ENCODE measurements at regions not wholly inside any gene's neighbourhood (a gene's known extent, or its start where the extent isn't known, plus 50 kb on each side); places are given as distances from the start of the nearest gene placed in this dataset.

GRCh38 chr3:70752051-70752450, 439.6 kb upstream of the MDFIC2 start:
- Mint-ChIP-seq H3K27me3 (peaks cover 28% of the 10 kb centered on the region), H3K4me1 (no peaks in the 10 kb centered on the region), H3K36me3 (ENCODE audit: low read depth) (no peaks in the 10 kb centered on the region), H3K4me3 (no peak overlapping the region), H3K27ac (no peak overlapping the region), H3K9me3 (ENCODE audit: low read depth) (no peaks in the 10 kb centered on the region)
- no peak for ATAC-seq
- CTCF ChIA-PET, result no interaction called here
- DNase-seq, result no peak
- POLR2A ChIA-PET, result no interaction called here
- intact Hi-C loops (cut with DNase I, micrococcal nuclease), result no loop called here

GRCh38 chr3:70749122-70749521, 436.7 kb upstream of the MDFIC2 start:
- peaks cover 29% of the 10 kb centered on the region for H3K27me3 Mint-ChIP-seq
- H3K36me3 Mint-ChIP-seq (ENCODE audit: low read depth), result no peaks in the 10 kb centered on the region
- H3K4me1 Mint-ChIP-seq, result no peaks in the 10 kb centered on the region
- no peaks in the 10 kb centered on the region for H3K9me3 Mint-ChIP-seq (ENCODE audit: low read depth)
- ATAC-seq (no peak), DNase-seq (no peak)
- no peak overlapping the region for H3K4me3 Mint-ChIP-seq
- ChIA-PET CTCF (interaction anchor here (1.2 kb wide), 1 partner anchor 191 kb away, joined by 3 read pairs; no protein-coding TSS in a partner anchor), POLR2A (no interaction called here)
- intact Hi-C loops (cut with DNase I, micrococcal nuclease), result no loop called here
- H3K27ac Mint-ChIP-seq, result no peak overlapping the region

- Mint-ChIP-seq H3K4me3 (no peak overlapping the region), H3K36me3 (ENCODE audit: low read depth) (no peaks in the 10 kb centered on the region), H3K4me1 (no peaks in the 10 kb centered on the region), H3K27me3 (peaks cover 27% of the 10 kb centered on the region), H3K27ac (no peak overlapping the region), H3K9me3 (ENCODE audit: low read depth) (no peaks in the 10 kb centered on the region)
- ChIA-PET CTCF (interaction anchor here (1.2 to 1.5 kb wide), 2 partner anchors 10 to 190 kb away, joined by 3 to 4 read pairs; no protein-coding TSS in a partner anchor), POLR2A (no interaction called here)
- no peak for DNase-seq
- intact Hi-C loops (cut with DNase I, micrococcal nuclease), result no loop called here
- ATAC-seq, result no peak
Measured at GRCh38 chr3:70748593-70748992, 436.2 kb upstream of the MDFIC2 start.

GRCh38 chr3:70747847-70748246, 435.4 kb upstream of the MDFIC2 start:
- no peaks in the 10 kb centered on the region for H3K9me3 Mint-ChIP-seq (ENCODE audit: low read depth)
- intact Hi-C loops (cut with DNase I, micrococcal nuclease), result no loop called here
- H3K36me3 Mint-ChIP-seq (ENCODE audit: low read depth), result no peaks in the 10 kb centered on the region
- ATAC-seq (no peak), DNase-seq (no peak)
- H3K27me3 Mint-ChIP-seq, result peaks cover 26% of the 10 kb centered on the region
- no peak overlapping the region for H3K27ac Mint-ChIP-seq
- CTCF ChIA-PET, result interaction anchor here (1.2 to 1.5 kb wide), 2 partner anchors 11 to 189 kb away, joined by 3 to 4 read pairs; no protein-coding TSS in a partner anchor
- H3K4me1 Mint-ChIP-seq, result no peaks in the 10 kb centered on the region
- no peak overlapping the region for H3K4me3 Mint-ChIP-seq
- POLR2A ChIA-PET, result no interaction called here

GRCh38 chr3:70744536-70744935, 432.1 kb upstream of the MDFIC2 start:
- ATAC-seq, result no peak

GRCh38 chr3:70743754-70744153, 431.3 kb upstream of the MDFIC2 start:
- H3K27me3 Mint-ChIP-seq, result peaks cover 12% of the 10 kb centered on the region
- no peak overlapping the region for H3K4me3 Mint-ChIP-seq
- DNase-seq (no peak), ATAC-seq (no peak)
- CTCF ChIA-PET, result interaction anchor here (0.6 to 0.7 kb wide), 2 partner anchors 15 to 27 kb away, joined by 3 read pairs; no protein-coding TSS in a partner anchor
- intact Hi-C loops (cut with DNase I, micrococcal nuclease), result no loop called here
- H3K4me1 Mint-ChIP-seq, result no peaks in the 10 kb centered on the region
- POLR2A ChIA-PET, result interaction anchor here (0.7 kb wide), 1 partner anchor 735 kb away, joined by 3 read pairs; no protein-coding TSS in a partner anchor
- no peak overlapping the region for H3K27ac Mint-ChIP-seq
- H3K36me3 Mint-ChIP-seq (ENCODE audit: low read depth), result no peaks in the 10 kb centered on the region
- no peaks in the 10 kb centered on the region for H3K9me3 Mint-ChIP-seq (ENCODE audit: low read depth)

More at GRCh38 chr3:70744536-70744935, 432.1 kb upstream of the MDFIC2 start:
- peaks cover 16% of the 10 kb centered on the region for H3K27me3 Mint-ChIP-seq
- no peaks in the 10 kb centered on the region for H3K36me3 Mint-ChIP-seq (ENCODE audit: low read depth)
- H3K27ac Mint-ChIP-seq, result no peak overlapping the region
- no peaks in the 10 kb centered on the region for H3K4me1 Mint-ChIP-seq
- no peak for DNase-seq
- CTCF ChIA-PET, result no interaction called here
- POLR2A ChIA-PET, result no interaction called here
- H3K9me3 Mint-ChIP-seq (ENCODE audit: low read depth), result no peaks in the 10 kb centered on the region
- intact Hi-C loops (cut with DNase I, micrococcal nuclease), result no loop called here
- no peak overlapping the region for H3K4me3 Mint-ChIP-seq

- ATAC-seq (no peak), DNase-seq (no peak)
- H3K4me3 Mint-ChIP-seq, result no peak overlapping the region
- H3K9me3 Mint-ChIP-seq (ENCODE audit: low read depth), result no peaks in the 10 kb centered on the region
- H3K36me3 Mint-ChIP-seq (ENCODE audit: low read depth), result no peaks in the 10 kb centered on the region
- intact Hi-C loops (cut with DNase I, micrococcal nuclease), result no loop called here
- CTCF ChIA-PET, result no interaction called here
- peaks cover 9% of the 10 kb centered on the region for H3K4me1 Mint-ChIP-seq
- H3K27me3 Mint-ChIP-seq, result peaks cover 2% of the 10 kb centered on the region
- POLR2A ChIA-PET, result no interaction called here
- no peak overlapping the region for H3K27ac Mint-ChIP-seq
Measured at GRCh38 chr3:70742081-70742480, 429.6 kb upstream of the MDFIC2 start.

- DNase-seq (no peak), ATAC-seq (no peak)
- H3K4me1 Mint-ChIP-seq, result peaks cover 9% of the 10 kb centered on the region
- H3K4me3 Mint-ChIP-seq, result no peak overlapping the region
- peaks cover 2% of the 10 kb centered on the region for H3K27me3 Mint-ChIP-seq
- CTCF ChIA-PET, result interaction anchor here (0.6 kb wide), 1 partner anchor 881 kb away, joined by 3 read pairs; no protein-coding TSS in a partner anchor
- no peak overlapping the region for H3K27ac Mint-ChIP-seq
- no peaks in the 10 kb centered on the region for H3K36me3 Mint-ChIP-seq (ENCODE audit: low read depth)
- no peaks in the 10 kb centered on the region for H3K9me3 Mint-ChIP-seq (ENCODE audit: low read depth)
- POLR2A ChIA-PET, result no interaction called here
- intact Hi-C loops (cut with DNase I, micrococcal nuclease), result no loop called here
Measured at GRCh38 chr3:70740872-70741271, 428.4 kb upstream of the MDFIC2 start.

GRCh38 chr3:70740071-70740470, 427.6 kb upstream of the MDFIC2 start:
- H3K9me3 Mint-ChIP-seq (ENCODE audit: low read depth), result no peaks in the 10 kb centered on the region
- CTCF ChIA-PET, result no interaction called here

GRCh38 chr3:70738291-70738681, 425.8 kb upstream of the MDFIC2 start:
- Mint-ChIP-seq H3K4me1 (peaks cover 9% of the 10 kb centered on the region), H3K27me3 (peaks cover 5% of the 10 kb centered on the region), H3K36me3 (ENCODE audit: low read depth) (no peaks in the 10 kb centered on the region), H3K9me3 (ENCODE audit: low read depth) (no peaks in the 10 kb centered on the region), H3K4me3 (no peak overlapping the region), H3K27ac (no peak overlapping the region)
- ATAC-seq (no peak), DNase-seq (no peak)
- ChIA-PET POLR2A (no interaction called here), CTCF (no interaction called here)
- intact Hi-C loops (cut with DNase I, micrococcal nuclease), result no loop called here

More at GRCh38 chr3:70740071-70740470, 427.6 kb upstream of the MDFIC2 start:
- POLR2A ChIA-PET, result no interaction called here
- Mint-ChIP-seq H3K4me3 (no peak overlapping the region), H3K36me3 (ENCODE audit: low read depth) (no peaks in the 10 kb centered on the region), H3K27me3 (no peaks in the 10 kb centered on the region), H3K4me1 (peaks cover 9% of the 10 kb centered on the region), H3K27ac (no peak overlapping the region)
- intact Hi-C loops (cut with DNase I, micrococcal nuclease), result no loop called here
- ATAC-seq (no peak), DNase-seq (no peak)

GRCh38 chr3:70737666-70738290, 425.3 kb upstream of the MDFIC2 start:
- ChIA-PET CTCF (no interaction called here), POLR2A (no interaction called here)
- ATAC-seq (no peak), DNase-seq (no peak)
- no peak overlapping the region for H3K4me3 Mint-ChIP-seq
- H3K36me3 Mint-ChIP-seq (ENCODE audit: low read depth), result no peaks in the 10 kb centered on the region
- H3K9me3 Mint-ChIP-seq (ENCODE audit: low read depth), result no peaks in the 10 kb centered on the region
- H3K4me1 Mint-ChIP-seq, result peaks cover 9% of the 10 kb centered on the region
- H3K27me3 Mint-ChIP-seq, result peaks cover 5% of the 10 kb centered on the region
- H3K27ac Mint-ChIP-seq, result no peak overlapping the region
- intact Hi-C loops (cut with DNase I, micrococcal nuclease), result no loop called here

- ATAC-seq, result no peak
- Mint-ChIP-seq H3K4me3 (no peak overlapping the region), H3K36me3 (ENCODE audit: low read depth) (no peaks in the 10 kb centered on the region), H3K9me3 (ENCODE audit: low read depth) (no peaks in the 10 kb centered on the region), H3K27me3 (peaks cover 5% of the 10 kb centered on the region), H3K27ac (no peak overlapping the region), H3K4me1 (peaks cover 9% of the 10 kb centered on the region)
- intact Hi-C loops (cut with DNase I, micrococcal nuclease), result no loop called here
- DNase-seq, result no peak
- POLR2A ChIA-PET, result no interaction called here
- CTCF ChIA-PET, result no interaction called here
Measured at GRCh38 chr3:70736009-70736408, 423.6 kb upstream of the MDFIC2 start.
